HEK293 (cell line): ENCODE measurements at regions not wholly inside any gene's neighbourhood (a gene's known extent, or its start where the extent isn't known, plus 50 kb on each side); places are given as distances from the start of the nearest gene placed in this dataset.

ENCODE experiments used
- ZEB2 ChIP-seq: fragments of 450-650 bp; formaldehyde crosslinking; IDR thresholded peaks from 2 replicates; pipeline ENCODE4 v1.5.1; 2016; ENCODE audit warnings: missing biosample characterization, missing genetic modification characterization
- ZFP41 ChIP-seq: fragments of 450-650 bp; formaldehyde crosslinking; IDR thresholded peaks from 2 replicates; pipeline ENCODE4 v1.5.1; 2016; ENCODE audit warnings: missing biosample characterization, missing genetic modification characterization, borderline replicate concordance
- ZNF133 ChIP-seq: fragments of 450-650 bp; formaldehyde crosslinking; IDR thresholded peaks from 2 replicates; pipeline ENCODE4 v1.5.1; 2016; ENCODE audit warnings: missing biosample characterization, missing genetic modification characterization
- ZNF146 ChIP-seq: fragments of 450-650 bp; formaldehyde crosslinking; IDR thresholded peaks from 2 replicates; pipeline ENCODE4 v1.5.1; 2016; ENCODE audit warnings: missing biosample characterization, missing genetic modification characterization
- ZNF302 ChIP-seq: fragments of 450-650 bp; formaldehyde crosslinking; IDR thresholded peaks from 2 replicates; pipeline ENCODE4 v1.5.1; 2016; ENCODE audit warnings: missing biosample characterization, missing genetic modification characterization, low read depth
- ZNF416 ChIP-seq: fragments of 450-650 bp; formaldehyde crosslinking; IDR thresholded peaks from 2 replicates; pipeline ENCODE4 v1.5.1; 2016; ENCODE audit warnings: missing biosample characterization, missing genetic modification characterization
- ZNF776 ChIP-seq: fragments of 450-650 bp; formaldehyde crosslinking; IDR thresholded peaks from 2 replicates; pipeline ENCODE4 v1.5.0; 2017; ENCODE audit warnings: missing biosample characterization, missing genetic modification characterization, borderline replicate concordance
- TF ChIP-seq, protein P1 (sequence below): fragments of 450-650 bp; formaldehyde crosslinking; IDR thresholded peaks from 2 replicates; pipeline ENCODE4 v1.5.1; 2016; ENCODE audit warnings: missing biosample characterization, missing genetic modification characterization
- TF ChIP-seq, protein P2 (sequence below): fragments of 450-650 bp; formaldehyde crosslinking; IDR thresholded peaks from 2 replicates; pipeline ENCODE4 v1.5.1; 2016; ENCODE audit warnings: missing biosample characterization, missing genetic modification characterization
- TF ChIP-seq, protein P3 (sequence below): fragments of 450-650 bp; formaldehyde crosslinking; IDR thresholded peaks from 2 replicates; pipeline ENCODE4 v1.5.1; 2017; ENCODE audit warnings: missing biosample characterization, missing genetic modification characterization
- TF ChIP-seq, protein P4 (sequence below): fragments of 450-650 bp; formaldehyde crosslinking; IDR thresholded peaks from 2 replicates; pipeline ENCODE4 v1.5.1; 2016; ENCODE audit warnings: missing biosample characterization, missing genetic modification characterization, low read depth

DNA sequence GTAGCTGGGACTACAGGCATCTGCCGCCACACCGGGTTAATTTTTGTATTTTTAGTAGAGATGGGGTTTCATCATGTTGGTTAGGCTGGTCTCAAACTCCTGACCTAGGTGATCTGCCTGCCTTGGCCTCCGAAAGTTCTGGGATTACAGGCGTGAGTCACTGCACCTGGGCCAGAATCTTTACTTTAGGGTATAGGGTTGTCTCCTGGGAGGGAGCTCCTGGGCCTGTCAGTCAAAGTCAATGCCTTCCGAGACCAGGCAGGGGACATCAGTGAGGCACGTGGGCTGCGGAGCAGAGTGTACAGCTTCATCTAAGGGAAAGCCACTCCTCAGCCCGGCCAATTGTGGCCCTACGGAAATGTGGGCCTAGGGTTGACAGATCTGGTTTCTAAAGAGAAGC lies 108.6 kb downstream of the FGF18 start:
- TF ChIP-seq ZNF133 (tag by site-specific recombination) (no peak), ZNF416 (tag by site-specific recombination) (no peak), ZNF302 (tag by site-specific recombination) (no peak), ZNF776 (no peak), ZNF146 (no peak), ZEB2 (tag by site-specific recombination) (no peak), ZFP41 (no peak)
- TF ChIP-seq, protein P1, sequence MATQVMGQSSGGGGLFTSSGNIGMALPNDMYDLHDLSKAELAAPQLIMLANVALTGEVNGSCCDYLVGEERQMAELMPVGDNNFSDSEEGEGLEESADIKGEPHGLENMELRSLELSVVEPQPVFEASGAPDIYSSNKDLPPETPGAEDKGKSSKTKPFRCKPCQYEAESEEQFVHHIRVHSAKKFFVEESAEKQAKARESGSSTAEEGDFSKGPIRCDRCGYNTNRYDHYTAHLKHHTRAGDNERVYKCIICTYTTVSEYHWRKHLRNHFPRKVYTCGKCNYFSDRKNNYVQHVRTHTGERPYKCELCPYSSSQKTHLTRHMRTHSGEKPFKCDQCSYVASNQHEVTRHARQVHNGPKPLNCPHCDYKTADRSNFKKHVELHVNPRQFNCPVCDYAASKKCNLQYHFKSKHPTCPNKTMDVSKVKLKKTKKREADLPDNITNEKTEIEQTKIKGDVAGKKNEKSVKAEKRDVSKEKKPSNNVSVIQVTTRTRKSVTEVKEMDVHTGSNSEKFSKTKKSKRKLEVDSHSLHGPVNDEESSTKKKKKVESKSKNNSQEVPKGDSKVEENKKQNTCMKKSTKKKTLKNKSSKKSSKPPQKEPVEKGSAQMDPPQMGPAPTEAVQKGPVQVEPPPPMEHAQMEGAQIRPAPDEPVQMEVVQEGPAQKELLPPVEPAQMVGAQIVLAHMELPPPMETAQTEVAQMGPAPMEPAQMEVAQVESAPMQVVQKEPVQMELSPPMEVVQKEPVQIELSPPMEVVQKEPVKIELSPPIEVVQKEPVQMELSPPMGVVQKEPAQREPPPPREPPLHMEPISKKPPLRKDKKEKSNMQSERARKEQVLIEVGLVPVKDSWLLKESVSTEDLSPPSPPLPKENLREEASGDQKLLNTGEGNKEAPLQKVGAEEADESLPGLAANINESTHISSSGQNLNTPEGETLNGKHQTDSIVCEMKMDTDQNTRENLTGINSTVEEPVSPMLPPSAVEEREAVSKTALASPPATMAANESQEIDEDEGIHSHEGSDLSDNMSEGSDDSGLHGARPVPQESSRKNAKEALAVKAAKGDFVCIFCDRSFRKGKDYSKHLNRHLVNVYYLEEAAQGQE (tag by site-specific recombination), result no peak
- TF ChIP-seq, protein P2, sequence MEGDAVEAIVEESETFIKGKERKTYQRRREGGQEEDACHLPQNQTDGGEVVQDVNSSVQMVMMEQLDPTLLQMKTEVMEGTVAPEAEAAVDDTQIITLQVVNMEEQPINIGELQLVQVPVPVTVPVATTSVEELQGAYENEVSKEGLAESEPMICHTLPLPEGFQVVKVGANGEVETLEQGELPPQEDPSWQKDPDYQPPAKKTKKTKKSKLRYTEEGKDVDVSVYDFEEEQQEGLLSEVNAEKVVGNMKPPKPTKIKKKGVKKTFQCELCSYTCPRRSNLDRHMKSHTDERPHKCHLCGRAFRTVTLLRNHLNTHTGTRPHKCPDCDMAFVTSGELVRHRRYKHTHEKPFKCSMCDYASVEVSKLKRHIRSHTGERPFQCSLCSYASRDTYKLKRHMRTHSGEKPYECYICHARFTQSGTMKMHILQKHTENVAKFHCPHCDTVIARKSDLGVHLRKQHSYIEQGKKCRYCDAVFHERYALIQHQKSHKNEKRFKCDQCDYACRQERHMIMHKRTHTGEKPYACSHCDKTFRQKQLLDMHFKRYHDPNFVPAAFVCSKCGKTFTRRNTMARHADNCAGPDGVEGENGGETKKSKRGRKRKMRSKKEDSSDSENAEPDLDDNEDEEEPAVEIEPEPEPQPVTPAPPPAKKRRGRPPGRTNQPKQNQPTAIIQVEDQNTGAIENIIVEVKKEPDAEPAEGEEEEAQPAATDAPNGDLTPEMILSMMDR, result no peak
- TF ChIP-seq, protein P3, sequence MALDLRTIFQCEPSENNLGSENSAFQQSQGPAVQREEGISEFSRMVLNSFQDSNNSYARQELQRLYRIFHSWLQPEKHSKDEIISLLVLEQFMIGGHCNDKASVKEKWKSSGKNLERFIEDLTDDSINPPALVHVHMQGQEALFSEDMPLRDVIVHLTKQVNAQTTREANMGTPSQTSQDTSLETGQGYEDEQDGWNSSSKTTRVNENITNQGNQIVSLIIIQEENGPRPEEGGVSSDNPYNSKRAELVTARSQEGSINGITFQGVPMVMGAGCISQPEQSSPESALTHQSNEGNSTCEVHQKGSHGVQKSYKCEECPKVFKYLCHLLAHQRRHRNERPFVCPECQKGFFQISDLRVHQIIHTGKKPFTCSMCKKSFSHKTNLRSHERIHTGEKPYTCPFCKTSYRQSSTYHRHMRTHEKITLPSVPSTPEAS (tag by site-specific recombination), result no peak
- TF ChIP-seq, protein P4, sequence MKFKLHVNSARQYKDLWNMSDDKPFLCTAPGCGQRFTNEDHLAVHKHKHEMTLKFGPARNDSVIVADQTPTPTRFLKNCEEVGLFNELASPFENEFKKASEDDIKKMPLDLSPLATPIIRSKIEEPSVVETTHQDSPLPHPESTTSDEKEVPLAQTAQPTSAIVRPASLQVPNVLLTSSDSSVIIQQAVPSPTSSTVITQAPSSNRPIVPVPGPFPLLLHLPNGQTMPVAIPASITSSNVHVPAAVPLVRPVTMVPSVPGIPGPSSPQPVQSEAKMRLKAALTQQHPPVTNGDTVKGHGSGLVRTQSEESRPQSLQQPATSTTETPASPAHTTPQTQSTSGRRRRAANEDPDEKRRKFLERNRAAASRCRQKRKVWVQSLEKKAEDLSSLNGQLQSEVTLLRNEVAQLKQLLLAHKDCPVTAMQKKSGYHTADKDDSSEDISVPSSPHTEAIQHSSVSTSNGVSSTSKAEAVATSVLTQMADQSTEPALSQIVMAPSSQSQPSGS (tag by site-specific recombination), result no peak
